Uterus (tissue), 2 donors: ENCODE measurements at regions not wholly inside any gene's neighbourhood (a gene's known extent, or its start where the extent isn't known, plus 50 kb on each side); places are given as distances from the start of the nearest gene placed in this dataset.

Experiments used
- POLR2A ChIP-seq, 2 donors: fragments of 450-650 bp; IDR thresholded peaks; one replicate each; pipeline ENCODE4 v1.6.1; 2016; ENCODE audit warnings: antibody characterized with exemption in 2 of 2, mild to moderate bottlenecking in 1 of 2, moderate library complexity in 1 of 2
- TF ChIP-seq, protein P1 (sequence below), 4 experiments: fragments of 200-600 bp in 2 of 4; fragments of 450-650 bp in 2 of 4; sonication (generic) in 2 of 4; IDR thresholded peaks; one replicate each; pipeline ENCODE4 v1.5.1; 2016 to 2019; ENCODE audit warnings: antibody characterized with exemption in 4 of 4, mild to moderate bottlenecking in 2 of 4, moderate library complexity in 1 of 4

GRCh38 chr4:175277816-175278215 is 359.7 kb downstream of the ADAM29 start:
- TF ChIP-seq, protein P1, sequence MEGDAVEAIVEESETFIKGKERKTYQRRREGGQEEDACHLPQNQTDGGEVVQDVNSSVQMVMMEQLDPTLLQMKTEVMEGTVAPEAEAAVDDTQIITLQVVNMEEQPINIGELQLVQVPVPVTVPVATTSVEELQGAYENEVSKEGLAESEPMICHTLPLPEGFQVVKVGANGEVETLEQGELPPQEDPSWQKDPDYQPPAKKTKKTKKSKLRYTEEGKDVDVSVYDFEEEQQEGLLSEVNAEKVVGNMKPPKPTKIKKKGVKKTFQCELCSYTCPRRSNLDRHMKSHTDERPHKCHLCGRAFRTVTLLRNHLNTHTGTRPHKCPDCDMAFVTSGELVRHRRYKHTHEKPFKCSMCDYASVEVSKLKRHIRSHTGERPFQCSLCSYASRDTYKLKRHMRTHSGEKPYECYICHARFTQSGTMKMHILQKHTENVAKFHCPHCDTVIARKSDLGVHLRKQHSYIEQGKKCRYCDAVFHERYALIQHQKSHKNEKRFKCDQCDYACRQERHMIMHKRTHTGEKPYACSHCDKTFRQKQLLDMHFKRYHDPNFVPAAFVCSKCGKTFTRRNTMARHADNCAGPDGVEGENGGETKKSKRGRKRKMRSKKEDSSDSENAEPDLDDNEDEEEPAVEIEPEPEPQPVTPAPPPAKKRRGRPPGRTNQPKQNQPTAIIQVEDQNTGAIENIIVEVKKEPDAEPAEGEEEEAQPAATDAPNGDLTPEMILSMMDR (IDR thresholded peaks at IDR 0.05) = no peak
- TF ChIP-seq POLR2A (IDR thresholded peaks at IDR 0.05) = no peak
